Endometrium (tissue), 2 donors: ENCODE measurements at regions not wholly inside any gene's neighbourhood (a gene's known extent, or its start where the extent isn't known, plus 50 kb on each side); places are given as distances from the start of the nearest gene placed in this dataset.
"Not testable (repeated sequence)": the region's sequence is repeated elsewhere in the genome, so short reads cannot be mapped to it uniquely, and the experiment has no call there.

ENCODE experiments used
- FAIRE-seq: peaks from 2 replicates; lab custom pipeline; 2012; peaks lifted over from hg19 to GRCh38; lab: Jason Lieb, UNC
- donor health status: control.
- donor health status: control.

DNA sequence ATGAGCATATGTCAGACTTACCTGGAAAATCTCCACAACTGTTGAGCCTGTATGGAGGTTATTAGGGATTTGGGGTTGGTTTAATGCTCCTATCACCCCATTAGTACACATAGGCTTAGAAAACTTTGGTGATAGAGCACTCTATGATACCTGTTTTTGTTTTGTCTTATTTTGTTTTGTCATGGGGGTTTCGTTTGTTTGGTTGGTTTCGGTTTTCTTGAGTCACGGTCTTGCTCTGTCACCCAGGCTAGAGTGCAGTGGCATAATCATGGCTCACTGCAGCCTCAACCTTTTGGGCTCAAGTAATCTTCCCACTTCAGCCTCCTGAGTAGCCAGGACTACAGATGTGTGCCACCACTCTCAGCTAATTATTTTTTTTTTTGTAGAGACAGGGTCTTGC is 70.0 kb downstream of the MZT1 start:
- no peak for FAIRE-seq

GRCh38 chr13:72656357-72656756 is 71.1 kb downstream of the MZT1 start:
- FAIRE-seq: no peak

DNA sequence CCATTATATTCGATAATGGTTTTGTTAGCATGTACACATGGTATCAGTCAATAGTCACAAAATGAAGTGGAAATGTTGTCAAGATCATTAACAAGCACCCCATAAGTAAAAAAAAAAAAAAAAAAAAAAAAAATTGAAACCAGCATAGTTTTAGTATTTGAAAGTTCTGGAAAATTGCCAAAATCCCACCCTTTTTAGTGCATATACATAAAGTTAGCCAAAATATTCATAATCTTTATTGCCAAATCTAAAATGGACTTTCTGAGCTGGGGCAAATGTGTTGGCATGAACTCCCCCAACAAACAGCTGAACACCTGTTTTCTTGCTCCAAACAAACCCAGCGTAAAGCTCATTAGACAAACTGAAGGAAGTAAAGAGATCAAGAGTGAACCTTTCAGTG is 73.9 kb downstream of the MZT1 start:
- FAIRE-seq: peak; percentile 41

DNA sequence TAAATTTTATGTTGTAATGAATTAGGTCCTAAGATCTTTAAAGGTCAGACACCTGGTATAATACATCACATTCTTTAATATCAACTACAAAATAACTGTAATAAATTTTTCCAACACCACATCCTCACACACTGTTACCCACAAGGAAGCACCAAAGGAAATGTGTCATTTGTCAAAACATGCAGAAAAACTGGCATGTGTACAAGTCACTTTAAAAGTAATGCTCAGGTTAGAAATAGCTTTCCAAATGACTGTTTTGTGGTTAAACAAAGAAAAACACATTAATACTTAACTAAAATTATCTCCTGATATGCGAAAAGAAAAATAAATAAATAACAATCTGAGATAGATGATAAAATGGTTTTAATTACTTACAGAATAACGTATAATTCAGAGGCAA is 74.7 kb downstream of the MZT1 start:
- FAIRE-seq: peak; percentile 55

DNA sequence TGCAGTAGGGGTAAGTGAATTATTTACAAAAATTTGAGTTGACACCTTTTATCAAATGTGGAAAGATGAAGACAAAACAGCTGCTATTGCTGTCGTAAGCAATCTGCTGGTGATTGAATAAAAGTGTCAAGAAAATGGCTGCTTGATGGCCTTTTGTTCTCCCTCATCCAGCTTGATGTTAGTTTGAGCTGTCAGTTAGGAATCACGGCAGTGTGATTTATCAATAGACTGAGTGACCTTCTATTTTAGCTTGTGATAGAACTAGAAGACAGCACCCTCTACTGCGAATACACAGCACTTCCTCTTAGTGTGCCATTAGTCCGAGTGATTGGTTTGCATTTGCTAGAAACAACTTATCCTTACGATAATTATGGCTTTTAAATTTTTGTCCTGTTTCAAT is 76.3 kb downstream of the MZT1 start:
- no peak for FAIRE-seq

GRCh38 chr13:72650051-72650700 is 77.3 kb downstream of the MZT1 start:
- no peak for FAIRE-seq

DNA sequence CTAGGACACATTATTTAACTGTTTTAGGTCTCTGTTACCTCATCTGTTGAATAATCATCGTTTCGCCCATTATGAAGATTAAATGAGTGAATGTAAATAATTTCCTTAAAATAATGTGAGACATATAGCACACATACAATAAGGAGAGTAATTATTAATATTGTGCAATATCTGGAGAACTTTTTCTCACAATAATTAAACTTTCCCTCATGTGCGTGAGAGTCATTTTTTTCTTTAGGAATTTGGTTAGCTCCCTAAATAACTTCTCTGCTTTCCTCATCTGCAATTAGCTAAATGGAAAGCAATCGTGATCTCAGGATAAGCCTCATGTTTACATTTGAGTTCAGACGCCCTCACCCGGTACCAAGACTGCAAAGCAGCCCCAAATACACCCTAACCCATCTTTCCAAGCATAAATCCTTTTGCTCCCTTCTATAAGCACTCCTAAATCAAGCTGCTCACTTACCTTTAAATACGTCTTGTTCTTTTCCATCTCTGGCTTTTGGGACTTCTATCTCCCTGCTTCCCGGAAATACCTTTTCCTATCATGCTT is 78.8 kb downstream of the MZT1 start:
- no peak for FAIRE-seq

DNA sequence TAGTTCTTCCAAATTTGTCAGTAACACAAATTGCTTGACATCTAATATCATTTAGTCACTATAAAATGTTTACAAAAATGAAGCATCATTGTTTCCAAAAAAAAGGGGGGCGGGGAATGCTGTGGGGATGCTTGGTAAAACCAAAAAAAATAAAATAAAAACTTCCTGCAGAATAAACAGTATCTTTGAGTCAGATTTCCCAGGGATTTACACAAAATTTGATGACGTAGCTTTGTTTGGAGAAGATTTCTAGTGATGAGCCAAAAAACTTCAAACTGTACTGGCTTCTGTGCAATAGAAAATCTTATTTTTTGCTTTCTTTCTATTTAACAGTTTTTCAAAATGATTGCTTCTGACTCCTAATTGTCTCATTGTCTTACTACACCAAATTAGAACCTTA is 80.0 kb downstream of the MZT1 start:
- no peak for FAIRE-seq

- no peak for FAIRE-seq
Observed at GRCh38 chr13:72645521-72645920, 81.9 kb downstream of the MZT1 start.

GRCh38 chr13:72643311-72643989 is 84.0 kb downstream of the MZT1 start:
- FAIRE-seq: peak; percentile 15

- no peak for FAIRE-seq
Observed at GRCh38 chr13:72639377-72639776, 88.1 kb downstream of the MZT1 start.

DNA sequence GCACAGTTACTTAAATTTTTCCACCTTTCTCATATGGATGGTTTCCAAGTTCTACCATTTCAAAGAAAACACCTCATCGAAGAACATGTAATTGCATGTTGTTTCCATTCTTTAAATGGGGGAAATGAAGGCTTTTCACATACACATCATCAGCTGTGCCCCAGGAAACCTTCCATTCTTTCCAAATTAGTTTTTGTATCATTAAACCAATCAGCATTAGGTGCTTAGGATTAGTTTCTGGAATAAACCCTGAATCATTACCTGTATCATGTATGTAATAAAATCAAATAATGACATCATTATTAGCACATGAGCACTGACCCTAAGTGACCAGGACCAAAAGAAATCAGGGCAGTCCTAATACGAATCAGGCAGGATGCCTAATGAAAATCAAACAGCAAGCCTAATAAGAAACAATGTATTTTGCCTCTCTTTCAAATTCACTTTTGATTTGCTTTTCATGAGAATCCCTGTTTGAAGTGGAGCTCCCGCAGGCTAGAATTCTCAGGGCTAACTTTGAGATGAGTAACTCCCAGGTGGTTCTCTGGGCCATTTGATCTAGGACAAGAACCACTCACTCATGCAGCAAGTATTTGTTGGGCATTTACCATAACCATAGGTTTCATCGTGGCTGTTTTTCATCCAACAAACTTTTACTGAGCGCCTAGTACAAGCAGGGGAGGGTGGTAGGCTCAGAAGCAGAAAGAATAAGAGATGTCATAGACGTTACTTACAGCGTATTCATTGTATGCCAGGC is 89.2 kb downstream of the MZT1 start:
- no peak for FAIRE-seq

DNA sequence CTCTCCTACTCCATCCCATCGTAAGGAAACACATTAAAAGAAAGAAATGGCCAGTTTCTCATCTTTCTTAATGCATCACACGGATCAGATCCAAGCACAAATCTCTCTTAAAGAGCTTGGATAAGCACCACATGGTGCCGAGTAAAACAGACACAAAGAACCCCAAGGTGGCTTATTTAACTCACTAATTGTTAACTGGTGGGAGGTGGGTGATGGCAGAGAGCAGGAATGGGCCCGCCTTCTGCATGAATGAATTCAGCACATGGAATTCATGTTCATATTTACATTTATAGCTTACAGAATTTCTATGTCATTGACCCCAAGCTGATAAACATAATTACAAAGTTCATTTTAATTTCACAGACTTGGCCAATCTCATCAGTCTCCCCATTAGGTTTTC is 89.9 kb downstream of the MZT1 start:
- FAIRE-seq: no peak

- FAIRE-seq: no peak
Observed at GRCh38 chr13:72634859-72635258, 92.6 kb downstream of the MZT1 start.

DNA sequence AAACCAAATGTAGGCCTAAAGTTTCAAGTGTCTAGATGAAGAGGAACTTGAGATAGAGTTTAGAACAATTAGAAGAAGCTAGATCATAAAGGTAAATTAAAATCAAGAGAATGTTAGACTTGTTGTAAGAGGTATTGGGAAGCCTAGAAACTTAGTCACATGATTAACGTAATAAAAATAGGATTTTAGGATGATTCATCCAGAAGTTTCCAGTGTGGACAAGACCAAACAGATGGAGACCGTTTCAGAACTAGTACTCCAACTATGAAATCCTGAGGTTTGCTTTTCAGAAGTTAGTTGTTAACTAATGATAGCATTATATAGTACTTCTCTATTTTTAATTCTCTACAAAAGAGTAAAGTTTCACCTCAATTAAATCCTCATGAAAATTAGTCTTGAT is 104.9 kb downstream of the MZT1 start:
- no peak for FAIRE-seq

DNA sequence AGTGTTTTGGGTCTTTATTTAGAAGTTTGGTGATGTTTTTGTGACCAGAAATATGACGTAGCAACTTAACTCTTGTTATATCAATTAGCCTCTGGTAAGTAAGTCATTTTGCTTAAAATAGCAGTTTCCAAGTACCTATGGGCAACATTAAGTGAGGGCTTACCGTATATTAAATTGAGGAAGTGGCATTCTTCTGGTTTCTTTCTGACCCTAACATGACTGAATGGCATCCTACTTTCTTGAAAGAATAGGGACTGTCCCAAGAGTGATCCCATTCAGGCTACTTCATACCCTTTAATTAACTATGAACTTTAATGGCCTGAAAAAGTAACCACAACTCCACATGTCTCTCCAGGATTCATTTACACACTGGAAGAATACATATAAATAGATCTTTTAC is 106.6 kb downstream of the MZT1 start:
- FAIRE-seq: no peak

- FAIRE-seq: no peak
Observed at GRCh38 chr13:72617951-72618350, 109.5 kb downstream of the MZT1 start.

GRCh38 chr13:72617186-72617585 is 110.2 kb downstream of the MZT1 start:
- FAIRE-seq: no peak

- not testable (repeated sequence) for FAIRE-seq
Observed at GRCh38 chr13:72610251-72610891, 117.1 kb downstream of the MZT1 start.

DNA sequence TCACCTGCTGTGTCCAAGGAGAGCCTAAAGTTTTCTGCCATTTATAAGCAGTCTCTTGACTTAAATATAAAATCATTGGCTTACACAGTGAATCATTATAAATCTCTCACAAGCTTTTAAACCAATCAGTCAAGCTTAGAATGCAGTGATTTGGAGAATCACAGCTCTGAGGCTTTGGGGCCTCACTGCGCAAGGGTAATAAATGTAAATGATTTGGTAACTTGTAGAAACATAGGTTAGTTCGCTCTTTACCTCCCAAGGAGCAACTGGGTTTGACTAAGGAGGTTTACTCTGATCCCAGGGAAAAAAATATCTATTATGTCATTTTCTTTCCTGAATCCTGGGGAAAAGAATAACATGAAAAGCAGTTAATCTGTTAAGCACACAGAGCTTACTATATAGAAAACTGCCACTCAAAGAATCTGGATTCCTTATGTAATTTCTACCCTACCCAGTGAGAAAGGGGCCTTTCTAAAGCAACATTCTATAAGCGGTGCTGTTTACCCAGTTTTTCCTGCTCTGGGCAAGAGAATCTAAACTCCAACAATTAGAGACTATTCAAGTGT is 128.2 kb downstream of the MZT1 start:
- no peak for FAIRE-seq

DNA sequence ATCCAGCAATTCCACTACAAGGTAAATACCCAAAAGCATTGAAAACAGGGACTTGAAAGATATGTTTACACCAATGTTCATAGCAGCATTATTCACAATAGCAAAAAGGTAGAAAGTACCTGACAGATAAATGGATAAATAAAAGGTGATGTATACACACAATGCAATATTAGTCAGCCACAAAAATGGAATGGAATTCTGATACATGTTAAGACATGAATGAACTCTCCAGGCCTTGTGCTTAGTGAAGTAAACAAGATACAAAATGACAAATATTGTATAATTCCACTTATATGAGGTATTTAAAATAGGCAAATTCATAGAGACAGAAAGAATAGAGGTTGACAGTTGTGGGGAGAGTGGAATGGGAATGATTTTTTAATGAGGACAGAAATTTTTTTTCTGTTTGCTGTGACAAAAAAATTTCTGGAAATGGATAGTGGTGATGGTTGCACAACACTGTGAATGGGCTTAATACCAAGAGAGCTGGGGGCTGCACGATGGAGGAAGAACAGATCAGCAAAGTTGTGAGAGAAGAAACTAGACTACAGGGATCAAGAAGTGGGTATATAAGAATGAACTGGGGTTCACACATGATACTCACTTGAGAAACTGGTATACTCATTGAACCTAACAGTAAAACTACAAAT is 137.2 kb downstream of the MZT1 start:
- no peak for FAIRE-seq

DNA sequence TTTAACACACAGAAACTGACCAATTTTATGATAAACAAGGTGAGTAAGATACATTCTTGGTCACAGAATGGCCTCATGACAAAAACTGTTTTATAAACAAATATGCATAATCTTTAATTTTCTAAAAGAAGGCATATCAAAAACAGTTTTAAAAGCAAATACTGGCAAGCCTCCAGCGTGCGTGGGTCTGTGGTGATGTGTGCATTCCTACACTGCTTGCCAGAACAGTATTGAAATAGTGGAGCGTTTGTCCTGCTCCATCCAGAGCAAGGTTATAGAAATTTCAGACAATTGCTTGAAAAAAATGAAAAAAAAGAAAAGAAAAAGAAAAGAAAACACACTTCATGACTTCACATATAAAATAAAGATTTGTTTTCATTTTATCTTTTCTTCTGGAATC is 140.9 kb downstream of the MZT1 start:
- no peak for FAIRE-seq
